ENCODE measurements at regions not wholly inside any gene's neighbourhood (a gene's known extent, or its start where the extent isn't known, plus 50 kb on each side); places are given as distances from the start of the nearest gene placed in this dataset.

DNA sequence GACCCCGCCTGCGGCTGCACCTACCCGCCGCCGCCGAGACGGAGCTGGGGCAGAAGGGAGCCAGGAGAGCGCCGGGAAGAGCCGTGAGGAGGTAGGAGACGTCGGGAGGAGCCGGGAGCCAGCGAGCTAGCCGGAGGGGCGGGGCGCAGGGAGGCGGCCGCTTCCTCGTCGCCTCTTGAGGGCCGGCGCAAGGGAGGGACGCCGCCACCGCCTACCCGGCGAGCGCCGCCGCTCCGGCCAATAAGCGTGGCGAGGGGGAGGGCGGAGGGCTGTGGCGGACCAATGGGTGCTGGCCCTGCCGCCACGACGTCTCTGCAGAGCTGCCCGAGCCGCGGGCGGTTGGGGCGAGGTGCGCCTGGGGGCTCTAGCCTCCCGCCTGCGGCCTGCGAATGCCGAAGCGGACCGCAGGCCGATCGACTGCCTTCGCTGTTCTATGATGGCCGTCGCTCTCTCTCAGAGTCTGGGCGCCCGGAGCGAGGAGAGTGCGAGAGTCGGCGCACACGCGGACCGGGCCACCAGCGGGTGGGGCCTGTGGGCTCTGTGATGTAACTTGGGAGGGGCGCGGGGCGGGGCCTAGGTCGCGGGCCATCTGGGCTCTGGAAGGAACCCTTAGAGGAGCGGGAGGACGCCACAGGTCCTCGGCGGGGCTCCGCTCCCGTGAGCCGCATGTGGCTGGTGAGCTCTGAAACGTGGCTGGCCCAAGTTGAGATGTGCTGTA lies 72.7 kb upstream of the MAP4 start:
- ChIA-PET POLR2A (interaction anchor here (0.6 to 2.1 kb wide), 4 partner anchors 11 to 277 kb away, joined by 3 to 7 read pairs (median 4); no protein-coding TSS in a partner anchor), CTCF (ENCODE audit: unreplicated experiment) (no interaction called here)
- peaks cover 23% of the 10 kb centered on the region; the same call in 1 of the 2 replicates for H3K79me2 ChIP-seq (ENCODE audit: insufficient read depth, low read depth, low read length)
- H3K27ac ChIP-seq (ENCODE audit: low read depth, low read length, poor library complexity, severe bottlenecking): peak overlapping the region; percentile 81
- H3K9me2 ChIP-seq (ENCODE audit: insufficient read depth, low read length): no peaks in the 10 kb centered on the region
- H4K20me1 ChIP-seq (ENCODE audit: insufficient read depth, low read length): peaks cover 5% of the 10 kb centered on the region; the same call in 1 of the 2 replicates
- H3K4me3 ChIP-seq (ENCODE audit: low read depth, low read length, poor library complexity, severe bottlenecking): peak overlapping the region; percentile 83
- peak overlapping the region; percentile 86 for H2AFZ ChIP-seq (ENCODE audit: low read length)
- no peak for TF ChIP-seq EZH2phosphoT487 (IDR thresholded peaks at IDR 0.05; ENCODE audit: borderline replicate concordance, low read depth, low read length)
- TF ChIP-seq, protein P1, sequence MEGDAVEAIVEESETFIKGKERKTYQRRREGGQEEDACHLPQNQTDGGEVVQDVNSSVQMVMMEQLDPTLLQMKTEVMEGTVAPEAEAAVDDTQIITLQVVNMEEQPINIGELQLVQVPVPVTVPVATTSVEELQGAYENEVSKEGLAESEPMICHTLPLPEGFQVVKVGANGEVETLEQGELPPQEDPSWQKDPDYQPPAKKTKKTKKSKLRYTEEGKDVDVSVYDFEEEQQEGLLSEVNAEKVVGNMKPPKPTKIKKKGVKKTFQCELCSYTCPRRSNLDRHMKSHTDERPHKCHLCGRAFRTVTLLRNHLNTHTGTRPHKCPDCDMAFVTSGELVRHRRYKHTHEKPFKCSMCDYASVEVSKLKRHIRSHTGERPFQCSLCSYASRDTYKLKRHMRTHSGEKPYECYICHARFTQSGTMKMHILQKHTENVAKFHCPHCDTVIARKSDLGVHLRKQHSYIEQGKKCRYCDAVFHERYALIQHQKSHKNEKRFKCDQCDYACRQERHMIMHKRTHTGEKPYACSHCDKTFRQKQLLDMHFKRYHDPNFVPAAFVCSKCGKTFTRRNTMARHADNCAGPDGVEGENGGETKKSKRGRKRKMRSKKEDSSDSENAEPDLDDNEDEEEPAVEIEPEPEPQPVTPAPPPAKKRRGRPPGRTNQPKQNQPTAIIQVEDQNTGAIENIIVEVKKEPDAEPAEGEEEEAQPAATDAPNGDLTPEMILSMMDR (conservative IDR thresholded peaks at IDR 0.05; ENCODE audit: low read length): no peak
- no TSS peak for BruUV-seq (replicated peaks)
- peaks cover 9% of the 10 kb centered on the region; the same call in 1 of the 2 replicates for H3K36me3 ChIP-seq (ENCODE audit: insufficient read depth, low read length)
- H3K4me1 ChIP-seq (ENCODE audit: insufficient read depth, low read length, poor library complexity, severe bottlenecking): peaks cover 19% of the 10 kb centered on the region
- no peaks in the 10 kb centered on the region for H3K9me3 ChIP-seq (ENCODE audit: low read length)
- peak; percentile 96 for DNase-seq (ENCODE audit: low spot score)
- intact Hi-C loops (cut with micrococcal nuclease; ENCODE audit: unreplicated experiment): loop anchor here (1.0 to 10.0 kb wide), 3 partner anchors 63 to 576 kb away; partner anchors contain the start of genes ATRIP, CCDC51, ELP6 and TMA7
- peak overlapping the region; percentile 87 for H3K4me2 ChIP-seq (ENCODE audit: low read length)

DNA sequence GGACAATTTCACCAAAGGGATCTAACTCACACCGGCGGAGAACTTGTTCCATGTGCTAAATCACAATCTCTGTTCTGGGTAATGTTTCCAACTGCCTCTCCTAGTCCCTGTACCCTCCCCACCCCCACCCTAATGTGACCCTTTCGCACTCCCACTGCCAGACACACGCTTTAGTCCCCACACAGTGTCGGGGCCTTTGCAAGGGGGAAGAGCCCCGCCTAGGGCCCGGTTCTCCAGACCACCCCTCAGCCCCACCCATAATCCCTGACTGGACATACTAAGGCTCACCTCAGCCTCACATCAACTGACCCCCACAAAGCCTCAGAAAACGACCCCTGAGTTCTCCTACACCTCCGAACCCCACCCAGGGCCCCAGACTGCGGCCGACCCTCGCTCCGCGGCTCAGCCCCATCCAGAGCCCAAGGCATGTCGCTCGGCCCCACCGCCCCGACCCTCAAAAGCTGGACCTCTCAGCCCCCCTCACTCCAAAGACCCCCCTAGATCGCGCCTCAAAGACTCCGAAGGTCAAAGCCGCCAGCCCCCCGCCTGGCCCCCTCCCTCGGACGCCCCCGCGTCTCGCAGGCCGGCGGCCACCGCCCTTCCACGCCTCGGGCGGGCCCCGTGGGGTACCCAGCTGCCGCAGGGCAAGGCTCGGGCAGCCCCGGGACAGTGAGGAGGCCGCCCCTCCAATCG lies 72.0 kb upstream of the MAP4 start:
- TF ChIP-seq, protein P1 (conservative IDR thresholded peaks at IDR 0.05; ENCODE audit: low read length): no peak
- no peak for TF ChIP-seq EZH2phosphoT487 (IDR thresholded peaks at IDR 0.05; ENCODE audit: borderline replicate concordance, low read depth, low read length)
- Histone ChIP-seq H3K9me3 (ENCODE audit: low read length) (no peaks in the 10 kb centered on the region), H3K4me1 (ENCODE audit: insufficient read depth, low read length, poor library complexity, severe bottlenecking) (peaks cover 19% of the 10 kb centered on the region), H3K36me3 (ENCODE audit: insufficient read depth, low read length) (peaks cover 9% of the 10 kb centered on the region; the same call in 1 of the 2 replicates), H2AFZ (ENCODE audit: low read length) (peak overlapping the region; percentile 34; the same call in 1 of the 2 replicates), H3K79me2 (ENCODE audit: insufficient read depth, low read depth, low read length) (peaks cover 23% of the 10 kb centered on the region; the same call in 1 of the 2 replicates), H3K27ac (ENCODE audit: low read depth, low read length, poor library complexity, severe bottlenecking) (peak overlapping the region; percentile 81), H4K20me1 (ENCODE audit: insufficient read depth, low read length) (peaks cover 5% of the 10 kb centered on the region; the same call in 1 of the 2 replicates), H3K4me2 (ENCODE audit: low read length) (peak overlapping the region; percentile 87), H3K9me2 (ENCODE audit: insufficient read depth, low read length) (no peaks in the 10 kb centered on the region), H3K4me3 (ENCODE audit: low read depth, low read length, poor library complexity, severe bottlenecking) (peak overlapping the region; percentile 83)
- POLR2A ChIA-PET: interaction anchor here (0.6 to 0.8 kb wide), 2 partner anchors 95 to 277 kb away, joined by 3 to 4 read pairs; no protein-coding TSS in a partner anchor
- DNase-seq (ENCODE audit: low spot score): peak; percentile 39
- intact Hi-C loops (cut with micrococcal nuclease; ENCODE audit: unreplicated experiment): loop anchor here (1.0 to 10.0 kb wide), 3 partner anchors 64 to 575 kb away; partner anchors contain the start of genes ATRIP, CCDC51, ELP6 and TMA7
- BruUV-seq (replicated peaks): no TSS peak
- CTCF ChIA-PET (ENCODE audit: unreplicated experiment): no interaction called here

All from OCI-LY7 (cell line).